Ovary (tissue), 7 donors: ENCODE measurements at regions not wholly inside any gene's neighbourhood (a gene's known extent, or its start where the extent isn't known, plus 50 kb on each side); places are given as distances from the start of the nearest gene placed in this dataset.

ENCODE experiments used
- DNase-seq, 5 donors: peaks; one replicate each; pipeline ENCODE4 v3.0.0-alpha.2; 2019 to 2020
- H3K27ac ChIP-seq, 2 donors: fragments of 200-600 bp; one replicate each; pipeline versions ENCODE4 v1.5.1 to v1.8.0; 2019 to 2022
- H3K27me3 ChIP-seq: fragments of 200-600 bp; one replicate; pipeline ENCODE4 v1.8.0; 2022
- H3K36me3 ChIP-seq: fragments of 200-600 bp; sonication (generic); one replicate; pipeline ENCODE4 v1.5.1; 2019
- H3K4me1 ChIP-seq: one replicate; pipeline ENCODE4 v1.8.1; 2013; ENCODE audit warnings: mild to moderate bottlenecking, moderate library complexity; ENCODE audit not compliant: insufficient read depth
- H3K4me3 ChIP-seq: fragments of 200-600 bp; sonication (generic); one replicate; pipeline ENCODE4 v1.5.1; 2017
- H3K9me3 ChIP-seq, 2 donors: fragments of 200-600 bp in 1 of 2; sonication (generic) in 1 of 2; one replicate each; pipeline versions ENCODE4 v1.5.1 to v1.8.1; 2013 to 2019; ENCODE audit warnings: mild to moderate bottlenecking in 1 of 2, moderate library complexity in 1 of 2
- EP300 ChIP-seq: sonication (generic); formaldehyde crosslinking; IDR thresholded peaks from one replicate; pipeline ENCODE4 v1.6.1; 2017; ENCODE audit warnings: antibody characterized with exemption
- POLR2A ChIP-seq: fragments of 450-650 bp; IDR thresholded peaks from one replicate; pipeline ENCODE4 v1.6.1; 2017; ENCODE audit warnings: antibody characterized with exemption, mild to moderate bottlenecking, moderate library complexity
- WGBS, 3 donors: extraction: QIAGEN DNeasy Blood & Tissue Kit in 1 of 3; methylation state at CpG; one replicate each; pipeline versions ENCODE4 v1.1.5 to v1.1.7; 2013 to 2017; 5-methylcytosine and 5-hydroxymethylcytosine counted together
- intact Hi-C, 4 donors: fragments of 100-400 bp; cut with DNase I; formaldehyde crosslinking; loops; one replicate each; pipeline versions ENCODE4 v1.11.0 to v1.15.1; 2022 to 2023
- TF ChIP-seq, protein P1 (sequence below), 3 donors: fragments of 450-650 bp in 2 of 3; fragments of 200-600 bp in 1 of 3; IDR thresholded peaks; one replicate each; pipeline versions ENCODE4 v1.5.1 to v1.8.0; 2016 to 2022; ENCODE audit warnings: antibody characterized with exemption in 3 of 3, mild to moderate bottlenecking in 1 of 3
- donor health status: DM: no; HTN: no; CAD: no; lungs with moderate emphysema.
- donor health status: DM: no; HTN: no; CAD: no.
- donor health status: Bipolar disorder and iron deficiency.
- donor health status: DM: no; HTN: no; CAD: no.
- donor health status: DM: yes; HTN: yes; CAD: no.

GRCh38 chr1:187837787-187838186 lies 1009.0 kb downstream of the PLA2G4A start:
- Histone ChIP-seq H3K36me3 (no peaks in the 10 kb centered on the region), H3K27ac (no peak overlapping the region), H3K4me1 (no peaks in the 10 kb centered on the region), H3K4me3 (no peak overlapping the region), H3K27me3 (no peaks in the 10 kb centered on the region), H3K9me3 (no peaks in the 10 kb centered on the region)
- 44 to 71% (median 50%) methylated on average over 2 of the region's 2 CpGs for WGBS, 3 donors
- DNase-seq: no peak
- TF ChIP-seq POLR2A (no peak), EP300 (no peak)
- TF ChIP-seq, protein P1, sequence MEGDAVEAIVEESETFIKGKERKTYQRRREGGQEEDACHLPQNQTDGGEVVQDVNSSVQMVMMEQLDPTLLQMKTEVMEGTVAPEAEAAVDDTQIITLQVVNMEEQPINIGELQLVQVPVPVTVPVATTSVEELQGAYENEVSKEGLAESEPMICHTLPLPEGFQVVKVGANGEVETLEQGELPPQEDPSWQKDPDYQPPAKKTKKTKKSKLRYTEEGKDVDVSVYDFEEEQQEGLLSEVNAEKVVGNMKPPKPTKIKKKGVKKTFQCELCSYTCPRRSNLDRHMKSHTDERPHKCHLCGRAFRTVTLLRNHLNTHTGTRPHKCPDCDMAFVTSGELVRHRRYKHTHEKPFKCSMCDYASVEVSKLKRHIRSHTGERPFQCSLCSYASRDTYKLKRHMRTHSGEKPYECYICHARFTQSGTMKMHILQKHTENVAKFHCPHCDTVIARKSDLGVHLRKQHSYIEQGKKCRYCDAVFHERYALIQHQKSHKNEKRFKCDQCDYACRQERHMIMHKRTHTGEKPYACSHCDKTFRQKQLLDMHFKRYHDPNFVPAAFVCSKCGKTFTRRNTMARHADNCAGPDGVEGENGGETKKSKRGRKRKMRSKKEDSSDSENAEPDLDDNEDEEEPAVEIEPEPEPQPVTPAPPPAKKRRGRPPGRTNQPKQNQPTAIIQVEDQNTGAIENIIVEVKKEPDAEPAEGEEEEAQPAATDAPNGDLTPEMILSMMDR (IDR thresholded peaks at IDR 0.05): no peak
- intact Hi-C loops: no loop called here

GRCh38 chr1:187838335-187839293 lies 1009.9 kb downstream of the PLA2G4A start:
- WGBS, 3 donors: 58 to 68% (median 68%) methylated on average over 7 of the region's 7 CpGs
- Histone ChIP-seq H3K9me3 (no peaks in the 10 kb centered on the region), H3K27me3 (no peaks in the 10 kb centered on the region), H3K27ac (no peak overlapping the region), H3K36me3 (no peaks in the 10 kb centered on the region), H3K4me1 (no peaks in the 10 kb centered on the region), H3K4me3 (no peak overlapping the region)
- no peak for DNase-seq
- TF ChIP-seq POLR2A (no peak), EP300 (no peak)
- TF ChIP-seq, protein P1 (IDR thresholded peaks at IDR 0.05): no peak
- intact Hi-C loops: no loop called here

GRCh38 chr1:187839873-187840272 lies 1011.1 kb downstream of the PLA2G4A start:
- Histone ChIP-seq H3K27ac (no peak overlapping the region), H3K4me3 (no peak overlapping the region), H3K27me3 (no peaks in the 10 kb centered on the region), H3K9me3 (no peaks in the 10 kb centered on the region), H3K36me3 (no peaks in the 10 kb centered on the region), H3K4me1 (no peaks in the 10 kb centered on the region)
- 70 to 73% (median 72%) methylated on average over 2 of the region's 2 CpGs for WGBS, 3 donors
- no peak for DNase-seq
- TF ChIP-seq EP300: no peak
- TF ChIP-seq, protein P1 (IDR thresholded peaks at IDR 0.05): no peak
- TF ChIP-seq POLR2A: no peak
- intact Hi-C loops: no loop called here

DNA sequence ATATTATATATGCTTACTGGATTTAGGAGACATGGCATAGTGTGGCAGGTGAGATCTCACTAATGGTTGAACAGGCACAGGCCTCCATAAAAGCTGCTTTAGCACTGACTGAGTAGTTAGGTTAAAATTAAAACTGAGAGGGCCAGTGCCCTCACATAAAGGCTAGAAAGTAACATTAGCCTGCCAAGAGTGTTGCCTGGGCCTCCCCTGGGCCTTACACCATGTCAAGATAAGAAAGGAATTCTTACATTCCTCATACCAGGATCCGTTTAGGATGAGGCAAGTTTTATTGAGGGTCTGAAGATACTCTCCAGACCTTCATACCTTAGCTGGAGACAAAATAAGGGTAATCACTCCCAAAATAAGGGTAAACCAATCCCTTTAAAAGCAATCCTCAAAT lies 1011.8 kb downstream of the PLA2G4A start:
- DNase-seq: no peak
- Histone ChIP-seq H3K4me3 (no peak overlapping the region), H3K36me3 (no peaks in the 10 kb centered on the region), H3K9me3 (no peaks in the 10 kb centered on the region), H3K27ac (no peak overlapping the region), H3K27me3 (no peaks in the 10 kb centered on the region), H3K4me1 (no peaks in the 10 kb centered on the region)
- TF ChIP-seq POLR2A (no peak), EP300 (no peak)
- TF ChIP-seq, protein P1 (IDR thresholded peaks at IDR 0.05): no peak
- whole genome bisulfite sequencing, 3 donors: 0 to 6% (median 6%) methylated on average over 1 of the region's 1 CpG
- intact Hi-C loops: no loop called here
